A549 (cell line): ENCODE measurements at regions not wholly inside any gene's neighbourhood (a gene's known extent, or its start where the extent isn't known, plus 50 kb on each side); places are given as distances from the start of the nearest gene placed in this dataset.

ENCODE experiments used
- ATAC-seq, 2 experiments: fragments of 200-7000 bp in 1 of 2; fragments of >200 bp in 1 of 2; cut with Nextera tagmentation in 1 of 2; cut with Tn5 transposase in 1 of 2; 3 replicates each; pipeline versions ENCODE4 v1.8.0 to v1.9.1; 2018 to 2020; ENCODE audit warnings: mild to moderate bottlenecking in 1 of 2, moderate library complexity in 1 of 2
- CTCF ChIA-PET: fragments of 300-600 bp; sonication (Branson Sonifier 250); formaldehyde crosslinking; extraction: SDS; loops from one replicate; lab custom pipeline; 2021; ENCODE audit warnings: antibody characterized with exemption, inconsistent platforms; lab: Yijun Ruan, JAX
- POLR2A ChIA-PET: fragments of 350-600 bp; formaldehyde crosslinking; extraction: SDS; loops from one replicate; lab custom pipeline; 2021; ENCODE audit warnings: antibody characterized with exemption, inconsistent platforms; lab: Yijun Ruan, JAX
- DNase-seq, 2 experiments: peaks; one replicate each; pipeline versions ENCODE4 v3.0.0 to v3.0.0-alpha.2; 2011 to 2016; ENCODE audit warnings: low read depth in 1 of 2, low spot score in 1 of 2
- FAIRE-seq: peaks from 2 replicates; lab custom pipeline; 2011; peaks lifted over from hg19 to GRCh38; lab: Jason Lieb, UNC
- H3K27ac ChIP-seq, 2 experiments: fragments of >200 bp; sonication (Bioruptor Twin); formaldehyde crosslinking; 3 replicates each; pipeline ENCODE4 v1.5.1; 2016 to 2017
- H3K4me1 ChIP-seq: fragments of >200 bp; sonication (Bioruptor Twin); formaldehyde crosslinking; 3 replicates; pipeline ENCODE4 v1.6.1; 2016
- H3K4me2 ChIP-seq: fragments of >200 bp; sonication (Bioruptor Twin); formaldehyde crosslinking; 3 replicates; pipeline ENCODE4 v1.6.1; 2016
- H3K4me3 ChIP-seq: fragments of >200 bp; sonication (Bioruptor Twin); formaldehyde crosslinking; 3 replicates; pipeline ENCODE4 v1.5.1; 2016
- H3K9me3 ChIP-seq: fragments of >200 bp; sonication (Bioruptor Twin); formaldehyde crosslinking; 3 replicates; pipeline ENCODE4 v1.6.1; 2016
- BCL3 ChIP-seq: fragments of >200 bp; sonication (Bioruptor Twin); formaldehyde crosslinking; IDR thresholded peaks from 3 replicates; pipeline ENCODE4 v1.6.1; 2016
- BHLHE40 ChIP-seq: IDR thresholded peaks from 2 replicates; pipeline ENCODE4 v1.6.1; 2012; ENCODE audit warnings: low read depth, low read length, inconsistent platforms
- CBX8 ChIP-seq: fragments of 200-600 bp; sonication (generic); IDR thresholded peaks from 2 replicates; pipeline ENCODE4 v1.6.1; 2016
- CEBPB ChIP-seq, 2 experiments: fragments of >200 bp in 1 of 2; sonication (Bioruptor Twin) in 1 of 2; formaldehyde crosslinking in 1 of 2; IDR thresholded peaks; 2 replicates each; pipeline ENCODE4 v1.6.1; 2012 to 2016
- EHF ChIP-seq: fragments of 250-450 bp; sonication (Bioruptor Pico); IDR thresholded peaks from 2 replicates; pipeline ENCODE4 v1.5.0; 2020; ENCODE audit warnings: mild to moderate bottlenecking
- EHMT2 ChIP-seq: fragments of 200-600 bp; sonication (generic); IDR thresholded peaks from 2 replicates; pipeline ENCODE4 v1.6.1; 2016; ENCODE audit warnings: antibody characterized with exemption, low read depth, mild to moderate bottlenecking, moderate library complexity
- EP300 ChIP-seq, 2 experiments: fragments of >200 bp; sonication (Bioruptor Twin); formaldehyde crosslinking; IDR thresholded peaks; 2 replicates in 1 of 2; 3 replicates in 1 of 2; pipeline ENCODE4 v1.6.1; 2016 to 2017
- HMGXB4 ChIP-seq: fragments of 250-450 bp; sonication (Bioruptor Pico); IDR thresholded peaks from 2 replicates; pipeline ENCODE4 v1.5.0; 2021; ENCODE audit warnings: mild to moderate bottlenecking, moderate library complexity, borderline replicate concordance
- HOXB5 ChIP-seq: fragments of 250-450 bp; sonication (Bioruptor Pico); IDR thresholded peaks from 2 replicates; pipeline ENCODE4 v1.5.0; 2020; ENCODE audit warnings: mild to moderate bottlenecking, moderate library complexity
- JUN ChIP-seq, 2 experiments: fragments of >200 bp; sonication (Bioruptor Twin); formaldehyde crosslinking; IDR thresholded peaks; 2 replicates in 1 of 2; 3 replicates in 1 of 2; pipeline ENCODE4 v1.6.1; 2016 to 2017
- KDM5A ChIP-seq: fragments of 200-600 bp; sonication (generic); IDR thresholded peaks from 2 replicates; pipeline ENCODE4 v1.6.1; 2016; ENCODE audit warnings: antibody characterized with exemption, mild to moderate bottlenecking
- MAFK ChIP-seq: fragments of 450-650 bp; IDR thresholded peaks from 2 replicates; pipeline ENCODE4 v1.6.1; 2014; ENCODE audit not compliant: partially characterized antibody
- MAZ ChIP-seq: fragments of 150-350 bp; IDR thresholded peaks from 2 replicates; pipeline ENCODE4 v1.6.1; 2014; ENCODE audit warnings: antibody characterized with exemption, low read depth, low read length, borderline replicate concordance
- NPAS2 ChIP-seq: fragments of 250-450 bp; sonication (Bioruptor Pico); IDR thresholded peaks from 2 replicates; pipeline ENCODE4 v1.8.0; 2022; ENCODE audit warnings: mild to moderate bottlenecking, moderate library complexity, borderline replicate concordance
- PHF8 ChIP-seq: fragments of 200-600 bp; sonication (generic); IDR thresholded peaks from 2 replicates; pipeline ENCODE4 v1.6.1; 2016; ENCODE audit warnings: low read depth, mild to moderate bottlenecking, antibody characterized with exemption, moderate library complexity, borderline replicate concordance
- POLR2A ChIP-seq: IDR thresholded peaks from 2 replicates; pipeline ENCODE4 v1.6.1; 2012; ENCODE audit warnings: mild to moderate bottlenecking, low read length
- POLR2AphosphoS2 ChIP-seq: conservative IDR thresholded peaks from 2 replicates; pipeline ENCODE4 v1.6.1; 2012; ENCODE audit warnings: low read length, improper control_type of control experiment, inconsistent platforms
- RFX5 ChIP-seq: fragments of 450-650 bp; IDR thresholded peaks from 2 replicates; pipeline ENCODE4 v1.7.1; 2014; ENCODE audit warnings: antibody characterized with exemption, mild to moderate bottlenecking, moderate library complexity
- ZFP36 ChIP-seq: fragments of 450-650 bp; IDR thresholded peaks from 2 replicates; pipeline ENCODE4 v1.6.1; 2014; ENCODE audit warnings: borderline replicate concordance; ENCODE audit not compliant: partially characterized antibody
- ZSCAN20 ChIP-seq: fragments of 250-450 bp; sonication (Bioruptor Pico); IDR thresholded peaks from 2 replicates; pipeline ENCODE4 v1.8.0; 2022; ENCODE audit warnings: mild to moderate bottlenecking, moderate library complexity
- WGBS: methylation state at CpG from one replicate; pipeline ENCODE4 v1.1.6; 2017; ENCODE audit errors: missing lambda C conversion rate; 5-methylcytosine and 5-hydroxymethylcytosine counted together
- TF ChIP-seq, protein P1 (sequence below): IDR thresholded peaks from 2 replicates; pipeline ENCODE4 v1.6.1; 2012
- TF ChIP-seq, protein P2 (sequence below): IDR thresholded peaks from 2 replicates; pipeline ENCODE4 v1.6.1; 2012; ENCODE audit warnings: low read depth, borderline replicate concordance
- TF ChIP-seq, protein P3 (sequence below): fragments of 150-350 bp; IDR thresholded peaks from 2 replicates; pipeline ENCODE4 v1.6.1; 2014; ENCODE audit warnings: low read depth, mild to moderate bottlenecking, low read length

GRCh38 chr1:94309829-94310569 lies 72.6 kb upstream of the ARHGAP29 start:
- DNase-seq (no peak), FAIRE-seq (no peak), ATAC-seq (no peak)
- POLR2A ChIA-PET = no interaction called here
- peaks cover 22% of the 10 kb centered on the region for H3K4me1 ChIP-seq
- WGBS = 83% methylated on average over 9 of the region's 9 CpGs
- H3K27ac ChIP-seq = peak overlapping the region in 1 of 2 experiments; percentile 58; a peak in 1 of 6 replicates
- H3K4me2 ChIP-seq = no peak overlapping the region
- H3K9me3 ChIP-seq = no peaks in the 10 kb centered on the region
- TF ChIP-seq HMGXB4 (CRISPR knock-in tag) = no peak
- no peak for TF ChIP-seq ZSCAN20 (CRISPR knock-in tag)
- TF ChIP-seq CEBPB (IDR thresholded peaks at IDR 0.05) = no peak
- no peak for TF ChIP-seq EP300 (IDR thresholded peaks at IDR 0.05)
- no peak for TF ChIP-seq EHF (CRISPR knock-in tag)
- CTCF ChIA-PET = interaction anchor here (0.7 to 1.2 kb wide), 2 partner anchors 26 to 366 kb away, joined by 3 read pairs; no protein-coding TSS in a partner anchor
- no peak overlapping the region for H3K4me3 ChIP-seq

- WGBS = 71% methylated on average over 4 of the region's 4 CpGs
- ChIA-PET POLR2A (no interaction called here), CTCF (no interaction called here)
- DNase-seq = no peak
- Histone ChIP-seq H3K27ac (peak overlapping the region in 1 of 2 experiments; percentile 39; a peak in 1 of 6 replicates), H3K4me1 (peaks cover 14% of the 10 kb centered on the region), H3K4me2 (no peak overlapping the region), H3K9me3 (no peaks in the 10 kb centered on the region), H3K4me3 (no peak overlapping the region)
- no peak for FAIRE-seq
- TF ChIP-seq BHLHE40 = no peak
- no peak for TF ChIP-seq MAFK
- no peak for TF ChIP-seq EHMT2
- TF ChIP-seq POLR2A = no peak
- no peak for TF ChIP-seq ZSCAN20 (CRISPR knock-in tag)
- TF ChIP-seq HOXB5 (CRISPR knock-in tag) = no peak
- TF ChIP-seq ZFP36 = no peak
- TF ChIP-seq NPAS2 = no peak
- no peak for TF ChIP-seq JUN (IDR thresholded peaks at IDR 0.05)
- TF ChIP-seq RFX5 = no peak
- TF ChIP-seq KDM5A = no peak
- TF ChIP-seq, protein P1, sequence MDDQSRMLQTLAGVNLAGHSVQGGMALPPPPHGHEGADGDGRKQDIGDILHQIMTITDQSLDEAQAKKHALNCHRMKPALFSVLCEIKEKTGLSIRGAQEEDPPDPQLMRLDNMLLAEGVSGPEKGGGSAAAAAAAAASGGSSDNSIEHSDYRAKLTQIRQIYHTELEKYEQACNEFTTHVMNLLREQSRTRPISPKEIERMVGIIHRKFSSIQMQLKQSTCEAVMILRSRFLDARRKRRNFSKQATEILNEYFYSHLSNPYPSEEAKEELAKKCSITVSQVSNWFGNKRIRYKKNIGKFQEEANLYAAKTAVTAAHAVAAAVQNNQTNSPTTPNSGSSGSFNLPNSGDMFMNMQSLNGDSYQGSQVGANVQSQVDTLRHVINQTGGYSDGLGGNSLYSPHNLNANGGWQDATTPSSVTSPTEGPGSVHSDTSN = no peak
- TF ChIP-seq POLR2AphosphoS2 = no peak
- no peak for TF ChIP-seq CBX8
- TF ChIP-seq BCL3 = no peak
- no peak for TF ChIP-seq HMGXB4 (CRISPR knock-in tag)
- TF ChIP-seq, protein P2, sequence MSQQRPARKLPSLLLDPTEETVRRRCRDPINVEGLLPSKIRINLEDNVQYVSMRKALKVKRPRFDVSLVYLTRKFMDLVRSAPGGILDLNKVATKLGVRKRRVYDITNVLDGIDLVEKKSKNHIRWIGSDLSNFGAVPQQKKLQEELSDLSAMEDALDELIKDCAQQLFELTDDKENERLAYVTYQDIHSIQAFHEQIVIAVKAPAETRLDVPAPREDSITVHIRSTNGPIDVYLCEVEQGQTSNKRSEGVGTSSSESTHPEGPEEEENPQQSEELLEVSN = no peak
- TF ChIP-seq, protein P3, sequence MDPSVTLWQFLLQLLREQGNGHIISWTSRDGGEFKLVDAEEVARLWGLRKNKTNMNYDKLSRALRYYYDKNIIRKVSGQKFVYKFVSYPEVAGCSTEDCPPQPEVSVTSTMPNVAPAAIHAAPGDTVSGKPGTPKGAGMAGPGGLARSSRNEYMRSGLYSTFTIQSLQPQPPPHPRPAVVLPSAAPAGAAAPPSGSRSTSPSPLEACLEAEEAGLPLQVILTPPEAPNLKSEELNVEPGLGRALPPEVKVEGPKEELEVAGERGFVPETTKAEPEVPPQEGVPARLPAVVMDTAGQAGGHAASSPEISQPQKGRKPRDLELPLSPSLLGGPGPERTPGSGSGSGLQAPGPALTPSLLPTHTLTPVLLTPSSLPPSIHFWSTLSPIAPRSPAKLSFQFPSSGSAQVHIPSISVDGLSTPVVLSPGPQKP = no peak
- TF ChIP-seq PHF8 = no peak
- no peak for TF ChIP-seq MAZ
- ATAC-seq = no peak
Observed at GRCh38 chr1:94309216-94309615, 71.8 kb upstream of the ARHGAP29 start.
